GM12878 (cell line): ENCODE measurements at regions not wholly inside any gene's neighbourhood (a gene's known extent, or its start where the extent isn't known, plus 50 kb on each side); places are given as distances from the start of the nearest gene placed in this dataset.

Experiments used
- ATAC-seq: fragments of 200-7000 bp; cut with Tn5 transposase; 3 replicates; pipeline ENCODE4 v1.9.1; 2020; ENCODE audit warnings: mild to moderate bottlenecking, moderate library complexity
- BruUV-seq: library from RNA; stranded (reverse); fragments of 400-500 nt; replicated peaks from 2 replicates; lab custom pipeline; 2021; lab: Mats Ljungman, UMichigan
- CTCF ChIA-PET: fragments of 300-600 bp; sonication (Branson Sonifier 250); formaldehyde crosslinking; extraction: SDS; loops from one replicate; lab custom pipeline; 2021; ENCODE audit warnings: inconsistent platforms; lab: Yijun Ruan, JAX
- POLR2A ChIA-PET: fragments of 350-600 bp; formaldehyde crosslinking; extraction: SDS; loops from one replicate; lab custom pipeline; 2021; ENCODE audit warnings: inconsistent platforms; lab: Charles Lee
- RAD21 ChIA-PET: fragments of 300-600 bp; sonication (Branson Sonifier 250); formaldehyde crosslinking; loops from one replicate; lab custom pipeline; 2023; ENCODE audit warnings: antibody characterized with exemption; ENCODE audit not compliant: unreplicated experiment; lab: Charles Lee
- SMC1A ChIA-PET: fragments of 300-600 bp; sonication (Branson Sonifier 250); formaldehyde crosslinking; loops from one replicate; lab custom pipeline; 2023; ENCODE audit not compliant: unreplicated experiment, uncharacterized antibody; lab: Charles Lee
- DNase-seq: peaks from one replicate; pipeline ENCODE4 v3.0.0-alpha.2; 2011; ENCODE audit warnings: low read depth, low spot score
- FAIRE-seq: peaks from 3 replicates; lab custom pipeline; 2011; peaks lifted over from hg19 to GRCh38; lab: Jason Lieb, UNC
- H2AFZ ChIP-seq: 2 replicates; pipeline ENCODE4 v1.6.0; 2011; ENCODE audit warnings: low read depth, low read length, control low read depth; ENCODE audit not compliant: control insufficient read depth
- H3K27ac ChIP-seq: 2 replicates; pipeline ENCODE4 v1.5.1; 2011; ENCODE audit warnings: control low read depth; ENCODE audit not compliant: control insufficient read depth, insufficient read depth
- H3K27me3 ChIP-seq, 2 experiments: replicated peaks in 1 of 2; 2 replicates each; pipeline versions ENCODE4 v1.6.0 to v1.6.1; 2011; ENCODE audit warnings: low read length in 1 of 2; ENCODE audit not compliant: control insufficient read depth in 2 of 2, insufficient read depth in 2 of 2
- H3K36me3 ChIP-seq, 2 experiments: 2 replicates each; pipeline ENCODE4 v1.5.1; 2011; ENCODE audit warnings: low read length in 1 of 2; ENCODE audit not compliant: control insufficient read depth in 2 of 2, insufficient read depth in 2 of 2
- H3K4me1 ChIP-seq: 2 replicates; pipeline ENCODE4 v1.6.1; 2011; ENCODE audit warnings: mild to moderate bottlenecking, low read length, moderate library complexity, mixed read lengths; ENCODE audit not compliant: control insufficient read depth, insufficient read depth
- H3K4me2 ChIP-seq: 2 replicates; pipeline ENCODE4 v1.6.0; 2011; ENCODE audit warnings: control low read depth; ENCODE audit not compliant: control insufficient read depth, insufficient read depth
- H3K4me3 ChIP-seq: fragments of 200-600 bp; sonication (generic); 2 replicates; pipeline ENCODE4 v1.5.1; 2016
- H3K79me2 ChIP-seq: 2 replicates; pipeline ENCODE4 v1.6.0; 2011; ENCODE audit warnings: low read length; ENCODE audit not compliant: control insufficient read depth, insufficient read depth
- H3K9ac ChIP-seq: 2 replicates; pipeline ENCODE4 v1.8.0; 2011; ENCODE audit warnings: low read length, control low read depth, mixed read lengths; ENCODE audit not compliant: control insufficient read depth, insufficient read depth
- H3K9me3 ChIP-seq: replicated peaks from 3 replicates; pipeline ENCODE4 v1.5.1; 2011; ENCODE audit warnings: mild to moderate bottlenecking, low read length; ENCODE audit not compliant: control insufficient read depth, insufficient read depth
- H4K20me1 ChIP-seq: 2 replicates; pipeline ENCODE4 v1.6.0; 2011; ENCODE audit not compliant: control insufficient read depth, insufficient read depth
- ATF3 ChIP-seq: IDR thresholded peaks from 2 replicates; pipeline ENCODE4 v1.6.1; 2011; ENCODE audit warnings: low read depth, mild to moderate bottlenecking, low read length, moderate library complexity, borderline replicate concordance; ENCODE audit errors: extremely low read depth
- LARP7 ChIP-seq: fragments of 450-650 bp; IDR thresholded peaks from 2 replicates; pipeline ENCODE4 v1.6.1; 2017; ENCODE audit warnings: mild to moderate bottlenecking
- NR2C2 ChIP-seq: IDR thresholded peaks from 2 replicates; pipeline ENCODE4 v1.6.1; 2011; ENCODE audit warnings: borderline replicate concordance, low read depth; ENCODE audit not compliant: control insufficient read depth, insufficient read length
- PAX5 ChIP-seq: IDR thresholded peaks from 2 replicates; pipeline ENCODE4 v1.6.1; 2011; ENCODE audit warnings: low read depth, low read length, borderline replicate concordance
- POLR2AphosphoS2 ChIP-seq: IDR thresholded peaks from 2 replicates; pipeline ENCODE4 v1.6.1; 2011; ENCODE audit warnings: low read depth, mild to moderate bottlenecking, low read length, improper control_type of control experiment, moderate library complexity
- POLR2AphosphoS5 ChIP-seq: IDR thresholded peaks from 2 replicates; pipeline ENCODE4 v1.6.1; 2011; ENCODE audit warnings: mild to moderate bottlenecking, low read length, inconsistent platforms
- PRDM15 ChIP-seq: fragments of 450-650 bp; formaldehyde crosslinking; IDR thresholded peaks from 2 replicates; pipeline ENCODE4 v1.4.0; 2020; ENCODE audit warnings: mild to moderate bottlenecking, moderate library complexity
- RELA ChIP-seq: fragments of 450-650 bp; IDR thresholded peaks from 2 replicates; pipeline ENCODE4 v1.8.0; 2014; ENCODE audit warnings: borderline replicate concordance; ENCODE audit not compliant: partially characterized antibody
- SMC3 ChIP-seq: IDR thresholded peaks from 2 replicates; pipeline ENCODE4 v1.6.1; 2011; ENCODE audit warnings: low read length, improper control_type of control experiment, borderline replicate concordance
- SREBF1 ChIP-seq: IDR thresholded peaks from 2 replicates; pipeline ENCODE4 v1.6.1; 2012; ENCODE audit warnings: mild to moderate bottlenecking, low read length
- SRF ChIP-seq, 2 experiments: IDR thresholded peaks; 2 replicates each; pipeline ENCODE4 v1.6.1; 2011; ENCODE audit warnings: low read depth in 2 of 2, low read length in 2 of 2, mild to moderate bottlenecking in 1 of 2, moderate library complexity in 1 of 2
- ZBTB11 ChIP-seq: fragments of 450-650 bp; formaldehyde crosslinking; IDR thresholded peaks from 2 replicates; pipeline ENCODE4 v1.5.0; 2022; ENCODE audit warnings: mild to moderate bottlenecking, missing genetic modification characterization
- ZNF687 ChIP-seq: fragments of 450-650 bp; IDR thresholded peaks from 2 replicates; pipeline ENCODE4 v1.6.1; 2017; ENCODE audit warnings: mild to moderate bottlenecking, moderate library complexity
- WGBS: methylation state at CpG from one replicate; pipeline ENCODE4 v1.1.6; 2016; ENCODE audit warnings: low lambda C conversion rate; ENCODE audit not compliant: insufficient replicate concordance, insufficient coverage; ENCODE audit errors: missing lambda C conversion rate; 5-methylcytosine and 5-hydroxymethylcytosine counted together
- in situ Hi-C: fragments of 300-500 bp; cut with MboI; formaldehyde crosslinking; loops from 9 replicates; pipeline ENCODE4 v1.14.3; 2018; ENCODE audit warnings: mixed read lengths
- intact Hi-C: fragments of 100-400 bp; cut with micrococcal nuclease; formaldehyde crosslinking; loops from one replicate; pipeline ENCODE4 v1.14.2; 2022; ENCODE audit not compliant: unreplicated experiment

- DNase-seq, result no peak
- Histone ChIP-seq H3K9ac (no peak overlapping the region), H3K9me3 (no peaks in the 10 kb centered on the region), H3K27ac (no peak overlapping the region), H3K4me2 (no peak overlapping the region), H3K36me3 (no peaks in the 10 kb centered on the region), H4K20me1 (no peaks in the 10 kb centered on the region), H3K4me3 (no peak overlapping the region), H3K27me3 (no peaks in the 10 kb centered on the region), H3K79me2 (no peaks in the 10 kb centered on the region), H3K4me1 (no peaks in the 10 kb centered on the region), H2AFZ (no peak overlapping the region)
- ChIA-PET POLR2A (no interaction called here), SMC1A (interaction anchor here (1.0 to 1.4 kb wide), 2 partner anchors 10 to 15 kb away, joined by 3 to 5 read pairs; no protein-coding TSS in a partner anchor), RAD21 (no interaction called here), CTCF (interaction anchor here (0.7 kb wide), 1 partner anchor 19 kb away, joined by 3 read pairs; no protein-coding TSS in a partner anchor)
- FAIRE-seq, result no peak
- BruUV-seq, result no TSS peak
- in situ Hi-C loops, result no loop called here
- WGBS, result 100% methylated on average over 1 of the region's 1 CpG
- intact Hi-C loops, result no loop called here
- no peak for ATAC-seq
- TF ChIP-seq SMC3 (no peak), NR2C2 (no peak), POLR2AphosphoS2 (no peak), ZBTB11 (CRISPR knock-in tag) (no peak), PAX5 (no peak), ZNF687 (no peak), LARP7 (no peak), SREBF1 (no peak), PRDM15 (CRISPR knock-in tag) (no peak), ATF3 (no peak), SRF (IDR thresholded peaks at IDR 0.05; ENCODE audit: low read depth in 2 of 2, low read length in 2 of 2) (no peak), POLR2AphosphoS5 (no peak), RELA (no peak)
Measured at GRCh38 chr17:63142836-63143235, 176.8 kb downstream of the TANC2 start.
